ENCODE measurements at regions not wholly inside any gene's neighbourhood (a gene's known extent, or its start where the extent isn't known, plus 50 kb on each side); places are given as distances from the start of the nearest gene placed in this dataset.
"Not testable (repeated sequence)": the region's sequence is repeated elsewhere in the genome, so short reads cannot be mapped to it uniquely, and the experiment has no call there.

GRCh38 chr6:3900744-3901336 is 51.7 kb downstream of the FAM50B start:
- DNase-seq (ENCODE audit: low spot score), result no peak

- no peak for DNase-seq (ENCODE audit: low spot score)
These were observed 53.9 kb downstream of the FAM50B start for GRCh38 chr6:3902871-3903648.

DNA sequence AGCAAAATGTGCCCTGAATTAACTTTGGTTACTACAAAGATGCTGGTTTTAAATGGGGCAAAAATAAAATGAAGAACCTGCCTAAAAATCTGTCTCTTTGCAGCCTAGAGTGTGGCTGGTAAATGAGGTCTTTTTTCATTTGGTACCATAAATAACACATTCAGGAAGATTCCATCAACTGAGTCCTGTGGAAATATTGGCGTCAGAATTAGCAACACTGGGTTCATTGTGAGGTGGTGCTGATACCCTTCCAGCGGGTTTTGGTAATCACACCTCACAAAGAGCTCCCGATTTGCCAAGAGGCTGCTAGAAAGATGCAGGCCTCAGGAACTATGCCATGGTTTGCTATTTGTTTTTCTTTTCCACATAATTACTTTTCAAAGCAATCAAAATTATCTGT is 55.3 kb downstream of the FAM50B start:
- no peak for DNase-seq (ENCODE audit: low spot score)

DNA sequence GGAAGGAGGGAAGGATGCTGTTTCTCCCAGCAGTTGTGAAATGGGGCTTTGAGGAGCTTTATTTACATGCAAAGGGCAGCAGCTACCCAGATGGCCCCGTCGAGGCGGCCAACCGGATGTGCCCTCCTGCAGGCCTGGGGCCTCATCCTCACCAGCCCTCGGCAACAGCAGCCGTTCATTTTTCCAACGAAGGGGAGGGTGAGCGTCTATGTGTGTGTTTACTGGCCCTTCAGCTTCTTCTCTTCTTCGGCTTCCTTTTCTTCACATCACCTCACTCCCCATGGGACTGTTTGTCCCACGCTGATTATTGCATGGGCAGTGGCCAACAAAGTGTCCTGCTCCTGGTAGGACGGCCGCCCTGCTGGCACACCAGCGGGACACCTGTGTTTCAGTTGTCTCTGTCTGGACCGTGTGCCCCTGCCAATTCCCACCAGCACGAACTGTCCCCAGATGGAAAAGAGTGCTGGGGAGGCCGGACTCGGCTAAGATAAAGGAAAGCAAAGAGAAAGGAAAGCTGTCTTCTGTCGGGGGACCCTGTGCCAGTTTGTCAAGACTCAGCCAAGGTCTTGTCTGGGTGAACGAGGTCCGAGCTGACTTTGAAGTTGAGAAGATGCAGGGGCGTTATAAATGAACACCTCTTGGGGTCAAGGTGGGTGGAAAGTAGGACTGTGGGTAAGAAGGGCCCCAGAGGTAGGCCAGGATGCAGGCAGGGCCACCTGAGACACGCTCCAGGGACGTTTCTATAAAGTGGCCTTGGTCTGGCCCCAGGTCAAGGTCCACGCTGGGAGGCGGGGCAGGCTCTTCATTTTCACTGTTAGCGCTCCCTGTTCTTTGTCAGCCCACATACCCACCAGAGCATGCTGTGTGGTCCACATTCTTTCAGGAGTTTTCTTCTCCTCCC is 57.0 kb downstream of the FAM50B start:
- no peak for DNase-seq (ENCODE audit: low spot score)

DNA sequence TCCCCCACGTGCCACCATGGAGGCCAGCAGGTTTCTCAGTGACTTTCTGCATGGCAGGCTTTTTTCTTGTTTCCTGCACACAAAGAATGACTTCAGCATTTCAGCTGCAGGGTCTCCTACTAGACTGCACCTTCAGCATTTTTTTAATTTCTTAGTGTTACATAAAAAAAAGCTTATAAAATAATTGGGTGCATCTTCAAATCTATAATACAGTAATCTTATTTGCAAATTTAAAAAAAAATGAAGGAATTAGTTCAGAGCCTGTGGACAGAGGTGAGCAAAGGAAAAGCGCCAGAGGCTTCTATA is 57.6 kb downstream of the FAM50B start:
- no peak for DNase-seq (ENCODE audit: low spot score)

GRCh38 chr6:3908223-3908622 is 59.0 kb downstream of the FAM50B start:
- DNase-seq (ENCODE audit: low spot score), result no peak

DNA sequence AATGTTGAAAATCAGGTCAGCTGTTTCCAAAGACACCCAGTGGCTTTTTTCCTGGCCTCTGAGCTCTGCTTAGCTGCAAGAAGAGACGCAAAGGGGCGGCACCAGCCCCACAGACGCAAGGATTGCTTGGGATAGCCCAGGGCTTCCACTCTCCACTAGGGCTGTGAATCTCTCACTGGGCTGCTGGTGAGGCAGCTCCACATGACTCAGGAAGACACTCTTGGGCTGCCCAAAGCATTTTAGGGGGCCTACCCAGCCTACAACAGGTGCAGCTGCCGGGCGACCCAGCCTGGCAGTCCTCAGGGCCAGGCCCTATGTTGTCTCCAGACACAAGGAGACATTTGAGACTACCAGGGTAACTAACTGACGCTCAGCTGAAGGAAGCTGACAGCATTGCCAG is 59.8 kb downstream of the FAM50B start:
- DNase-seq (ENCODE audit: low spot score), result no peak

- no peak for DNase-seq (ENCODE audit: low spot score)
These were observed 61.0 kb downstream of the FAM50B start for GRCh38 chr6:3910106-3910663.

GRCh38 chr6:3911130-3911529 is 62.0 kb downstream of the FAM50B start:
- no peak for DNase-seq (ENCODE audit: low spot score)

DNA sequence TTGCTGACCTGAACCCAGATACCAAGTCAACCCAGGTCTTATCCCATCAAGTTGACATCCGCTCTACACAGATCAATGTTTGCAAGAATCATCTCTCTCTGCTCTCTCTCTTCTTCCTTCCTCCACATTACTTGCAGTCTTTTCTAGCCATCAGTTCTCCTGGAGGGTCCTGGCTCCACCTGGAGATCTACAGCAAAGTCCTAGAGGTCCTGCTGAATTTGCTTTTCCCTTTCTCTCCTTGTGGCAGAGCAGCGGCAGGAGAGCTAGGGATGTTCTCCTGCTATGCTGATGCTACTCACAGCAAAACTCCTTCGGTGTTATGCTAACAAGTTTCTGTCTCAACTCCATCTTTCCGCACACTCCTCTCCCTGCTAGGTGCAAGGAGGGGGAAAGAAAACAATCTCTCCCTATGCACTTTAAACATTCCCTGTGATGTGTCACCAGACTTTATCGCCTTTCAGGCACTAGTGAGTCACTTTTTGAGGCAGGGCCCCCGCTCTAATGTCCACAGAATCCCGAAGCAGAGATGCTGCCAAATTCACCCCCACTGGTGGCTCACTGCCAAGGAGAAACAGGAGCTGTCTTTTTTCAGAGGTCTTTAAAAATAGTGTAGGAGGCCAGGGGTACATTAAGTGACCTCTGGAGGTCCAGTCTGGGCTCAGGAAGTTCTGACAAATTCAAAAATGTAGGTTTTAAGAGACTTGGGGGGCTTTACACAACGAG is 62.6 kb downstream of the FAM50B start:
- DNase-seq (ENCODE audit: low spot score), result no peak

DNA sequence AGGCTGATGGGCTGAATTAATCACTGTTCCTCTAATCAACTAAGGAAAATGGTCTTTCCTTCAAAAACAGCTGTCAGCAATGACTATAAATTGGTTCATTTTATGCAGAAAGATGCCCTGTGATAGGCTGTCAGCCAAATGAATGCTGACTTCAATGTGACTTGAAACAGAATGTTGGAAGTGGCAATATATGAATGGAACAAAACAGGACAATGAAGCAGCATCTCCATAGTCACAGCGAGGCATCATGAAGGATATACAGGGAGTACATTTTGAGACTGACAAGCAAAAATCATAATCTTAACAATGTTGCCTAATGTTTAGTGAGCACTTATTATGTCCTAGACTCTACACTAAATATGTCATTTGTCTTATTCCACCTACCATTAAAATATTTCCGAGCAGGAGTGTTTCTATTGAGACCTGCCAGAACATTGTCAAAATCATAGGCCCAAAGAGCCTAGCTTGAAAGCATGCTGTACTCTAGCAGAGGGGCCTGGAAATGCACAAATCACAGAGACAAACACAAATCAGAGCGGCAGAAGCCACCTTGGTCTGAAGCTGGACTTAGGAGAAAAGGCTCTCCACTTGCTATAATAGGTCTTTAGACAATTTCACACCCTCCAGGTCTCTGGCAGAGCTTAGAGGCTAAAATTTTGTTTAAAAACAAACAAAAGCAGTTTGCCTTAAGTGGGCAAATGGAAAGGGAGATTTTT is 63.3 kb downstream of the FAM50B start:
- no peak for DNase-seq (ENCODE audit: low spot score)

GRCh38 chr6:3913077-3913957 is 64.1 kb downstream of the FAM50B start:
- no peak for DNase-seq (ENCODE audit: low spot score)

GRCh38 chr6:3913958-3914337 is 64.8 kb downstream of the FAM50B start:
- DNase-seq (ENCODE audit: low spot score), result no peak

DNA sequence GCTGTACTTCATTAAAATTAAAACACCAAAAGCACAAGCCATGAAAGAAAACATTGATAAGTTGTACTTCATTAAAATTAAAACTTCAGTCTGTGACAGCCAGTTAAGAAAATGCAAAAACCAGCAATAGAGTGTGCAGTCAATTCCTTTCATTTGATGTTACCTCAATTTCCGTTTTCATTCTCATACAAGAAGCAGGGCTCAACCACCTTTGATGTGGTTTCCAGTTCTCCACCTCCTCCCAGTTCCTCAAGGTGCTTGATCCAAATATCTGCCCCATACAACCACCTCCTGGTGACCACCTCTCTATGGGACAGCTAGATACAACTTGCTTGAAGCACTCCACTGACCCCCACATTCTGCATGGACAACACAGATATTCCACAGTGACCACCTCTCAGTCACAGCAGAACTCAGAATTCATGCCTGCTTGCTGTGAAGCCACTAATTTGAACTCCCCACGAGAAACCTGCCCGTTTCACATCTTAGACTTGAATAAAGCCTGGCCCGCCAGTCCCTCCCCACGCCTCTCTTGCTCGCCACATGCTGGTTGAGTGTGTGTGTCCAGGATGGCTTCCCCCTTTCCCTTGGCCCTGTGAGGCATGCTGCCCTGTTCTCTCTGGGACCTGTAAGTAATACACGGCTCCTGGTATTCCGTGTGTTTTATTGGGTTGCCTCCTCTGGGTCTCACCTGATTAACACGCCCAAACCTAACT is 66.1 kb downstream of the FAM50B start:
- DNase-seq (ENCODE audit: low spot score), result no peak

- no peak for DNase-seq (ENCODE audit: low spot score)
These were observed 67.0 kb downstream of the FAM50B start for GRCh38 chr6:3916211-3916610.

DNA sequence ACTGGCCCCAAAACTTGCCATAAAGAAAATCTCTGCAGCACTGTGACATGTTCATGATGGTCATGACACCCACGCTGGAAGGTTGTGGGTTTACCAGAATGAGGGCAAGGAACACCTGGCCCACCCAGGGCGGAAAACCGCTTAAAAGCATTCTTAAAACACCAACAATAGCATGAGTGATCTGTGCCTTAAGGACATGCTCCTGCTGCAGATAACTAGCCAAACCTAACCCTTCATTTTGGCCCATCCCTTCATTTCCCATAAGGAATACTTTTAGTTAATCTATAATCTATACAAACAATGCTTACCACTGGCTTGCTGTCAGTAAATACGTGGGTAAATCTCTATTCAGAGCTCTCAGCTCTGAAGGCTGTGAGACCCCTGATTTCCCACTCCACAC is 67.6 kb downstream of the FAM50B start:
- DNase-seq (ENCODE audit: low spot score), result not testable (repeated sequence)

GRCh38 chr6:3918469-3918868 is 69.3 kb downstream of the FAM50B start:
- no peak for DNase-seq (ENCODE audit: low spot score)

DNA sequence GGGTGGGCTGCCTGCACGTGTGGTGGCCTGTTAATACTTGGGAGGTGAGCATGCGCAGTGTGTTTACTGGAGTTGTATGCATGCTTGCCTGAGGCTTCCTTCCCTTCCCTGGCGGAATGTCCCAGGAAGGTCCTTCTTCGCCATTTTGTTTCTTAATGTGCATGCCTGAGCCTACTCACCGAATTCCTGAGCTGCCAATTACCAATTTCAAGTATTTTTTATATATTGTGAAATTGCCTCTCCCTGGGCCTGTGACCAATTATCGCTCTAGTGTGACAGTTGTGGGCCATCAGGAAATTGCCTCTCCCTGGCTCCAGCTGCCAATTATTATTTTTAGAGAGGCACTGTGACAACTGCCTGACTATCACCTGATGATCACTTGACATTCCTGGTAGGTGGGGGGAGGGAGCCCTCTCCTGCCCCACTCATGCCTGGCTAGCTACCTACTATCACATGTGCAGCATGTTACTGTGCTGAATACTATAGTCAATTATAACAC is 70.0 kb downstream of the FAM50B start:
- no peak for DNase-seq (ENCODE audit: low spot score)

DNA sequence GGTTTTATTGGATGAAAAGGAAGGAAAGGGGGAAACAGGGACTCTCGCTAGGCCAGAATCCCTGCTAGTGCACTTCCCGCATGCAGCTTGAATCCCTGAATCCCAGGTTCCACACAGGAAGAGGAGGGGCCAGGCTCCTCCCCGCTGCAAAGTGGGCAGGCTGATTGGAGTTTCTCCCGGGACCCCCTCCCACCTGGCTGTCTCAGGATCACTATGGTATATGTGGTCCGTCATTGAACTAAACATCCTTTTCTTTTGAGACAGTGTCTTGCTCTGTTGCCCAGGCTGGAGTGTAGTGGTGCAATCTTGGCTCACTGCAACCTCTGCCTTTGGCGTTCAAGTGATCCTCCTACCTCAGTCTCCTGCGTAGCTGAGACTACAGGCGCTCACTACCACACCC is 70.7 kb downstream of the FAM50B start:
- no peak for DNase-seq (ENCODE audit: low spot score)

DNA sequence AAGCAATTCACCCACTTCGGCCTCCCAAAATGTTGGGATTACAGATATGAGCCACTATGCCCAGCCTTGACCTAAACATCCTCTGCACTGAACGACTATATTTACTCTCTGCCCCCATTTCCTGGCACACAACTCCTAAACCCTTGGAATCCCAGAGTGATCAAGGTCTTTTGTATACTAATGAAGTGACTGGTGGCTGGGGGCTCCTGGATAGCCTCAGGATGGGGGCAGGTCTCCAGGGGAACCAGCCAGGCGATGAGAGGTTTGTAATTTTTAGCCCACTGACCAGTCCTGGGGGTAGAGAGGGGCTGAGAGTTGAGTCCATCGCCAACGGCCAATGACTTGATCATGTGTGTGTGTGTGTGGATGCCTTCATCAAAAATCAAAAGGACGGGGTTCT is 71.1 kb downstream of the FAM50B start:
- no peak for DNase-seq (ENCODE audit: low spot score)
